SK-N-SH (cell line): ENCODE measurements at regions not wholly inside any gene's neighbourhood (a gene's known extent, or its start where the extent isn't known, plus 50 kb on each side); places are given as distances from the start of the nearest gene placed in this dataset.

Experiments
- CTCF ChIP-seq: fragments of 200-600 bp; sonication (generic); IDR thresholded peaks from 2 replicates; pipeline ENCODE4 v1.6.1; 2017; ENCODE audit warnings: antibody characterized with exemption, mild to moderate bottlenecking, moderate library complexity
- ELF1 ChIP-seq: IDR thresholded peaks from 2 replicates; pipeline ENCODE4 v1.4.0; 2012
- EP300 ChIP-seq, 2 experiments: IDR thresholded peaks; 2 replicates each; pipeline versions ENCODE4 v1.4.0 to v1.6.1; 2012; ENCODE audit warnings: borderline replicate concordance in 1 of 2, low read depth in 1 of 2, low read length in 1 of 2
- EZH2phosphoT487 ChIP-seq: fragments of 200-600 bp; sonication (generic); IDR thresholded peaks from 2 replicates; pipeline ENCODE4 v1.6.1; 2017; ENCODE audit warnings: low read depth, mixed run types, mild to moderate bottlenecking, antibody characterized with exemption, moderate library complexity, borderline replicate concordance
- JUND ChIP-seq: IDR thresholded peaks from 2 replicates; pipeline ENCODE4 v1.4.0; 2012
- NRF1 ChIP-seq: IDR thresholded peaks from 2 replicates; pipeline ENCODE4 v1.6.1; 2012; ENCODE audit warnings: low read depth, mild to moderate bottlenecking, low read length
- POLR2AphosphoS5 ChIP-seq: IDR thresholded peaks from 2 replicates; pipeline ENCODE4 v1.6.1; 2012; ENCODE audit warnings: low read depth, low read length
- RAD21 ChIP-seq: IDR thresholded peaks from 2 replicates; pipeline ENCODE4 v1.6.1; 2012; ENCODE audit warnings: mild to moderate bottlenecking, low read length
- RCOR1 ChIP-seq: fragments of 150-350 bp; IDR thresholded peaks from 2 replicates; pipeline ENCODE4 v1.6.1; 2017; ENCODE audit warnings: antibody characterized with exemption, low read length
- SMC3 ChIP-seq: IDR thresholded peaks from 2 replicates; pipeline ENCODE4 v1.6.1; 2012; ENCODE audit warnings: low read depth, low read length, improper control_type of control experiment
- TCF12 ChIP-seq: IDR thresholded peaks from 2 replicates; pipeline ENCODE4 v1.4.0; 2012
- TEAD4 ChIP-seq: IDR thresholded peaks from 2 replicates; pipeline ENCODE4 v1.4.0; 2012; ENCODE audit warnings: mild to moderate bottlenecking, borderline replicate concordance; ENCODE audit not compliant: insufficient read depth
- USF2 ChIP-seq: fragments of 150-350 bp; IDR thresholded peaks from 2 replicates; pipeline ENCODE4 v1.6.1; 2017; ENCODE audit warnings: antibody characterized with exemption, low read length, low read depth, borderline replicate concordance
- YY1 ChIP-seq: IDR thresholded peaks from 2 replicates; pipeline ENCODE4 v1.4.0; 2012; ENCODE audit warnings: low read depth, mild to moderate bottlenecking

- TF ChIP-seq CTCF (no peak), POLR2AphosphoS5 (no peak), EZH2phosphoT487 (no peak), EP300 (IDR thresholded peaks at IDR 0.05; ENCODE audit: borderline replicate concordance in 1 of 2, low read depth in 1 of 2, low read length in 1 of 2) (no peak), JUND (no peak), NRF1 (no peak), RCOR1 (no peak), YY1 (no peak), TEAD4 (no peak), USF2 (no peak), RAD21 (no peak), TCF12 (no peak), SMC3 (no peak), ELF1 (no peak)
Measured at GRCh38 chr4:111701102-111701501, 444.2 kb upstream of the FAM241A start.
